ENCODE measurements at regions not wholly inside any gene's neighbourhood (a gene's known extent, or its start where the extent isn't known, plus 50 kb on each side); places are given as distances from the start of the nearest gene placed in this dataset.
"Not testable (repeated sequence)": the region's sequence is repeated elsewhere in the genome, so short reads cannot be mapped to it uniquely, and the experiment has no call there.

GRCh38 chr2:131633405-131633804, 105.7 kb downstream of the CCDC74A start:
- H3K9me3 Mint-ChIP-seq; H3K36me3 Mint-ChIP-seq; ATAC-seq; DNase-seq (ENCODE audit: low spot score in 2 of 2); H3K27ac Mint-ChIP-seq: not testable (repeated sequence)

GRCh38 chr2:131633827-131634695, 106.4 kb downstream of the CCDC74A start:
- DNase-seq (ENCODE audit: low spot score in 2 of 2); H3K27ac Mint-ChIP-seq; H3K36me3 Mint-ChIP-seq; ATAC-seq; H3K9me3 Mint-ChIP-seq: not testable (repeated sequence)

GRCh38 chr2:131635611-131636010, 107.9 kb downstream of the CCDC74A start:
- Mint-ChIP-seq H3K27ac (no peak overlapping the region), H3K36me3 (no peaks in the 10 kb centered on the region), H3K9me3 (no peaks in the 10 kb centered on the region)
- no peak for DNase-seq (ENCODE audit: low spot score in 2 of 2)
- no peak for ATAC-seq

- DNase-seq (ENCODE audit: low spot score in 2 of 2); ATAC-seq; H3K36me3 Mint-ChIP-seq; H3K27ac Mint-ChIP-seq; H3K9me3 Mint-ChIP-seq: not testable (repeated sequence)
Measured at GRCh38 chr2:131636704-131637308, 109.1 kb downstream of the CCDC74A start.

GRCh38 chr2:131639001-131639620, 111.4 kb downstream of the CCDC74A start:
- not testable (repeated sequence) for ATAC-seq; DNase-seq (ENCODE audit: low spot score in 2 of 2); H3K27ac Mint-ChIP-seq; H3K36me3 Mint-ChIP-seq; H3K9me3 Mint-ChIP-seq

- Mint-ChIP-seq H3K27ac (no peak overlapping the region), H3K36me3 (peaks cover 0 to 7% of the 10 kb centered on the region in 2 donors), H3K9me3 (no peaks in the 10 kb centered on the region)
- no peak for DNase-seq (ENCODE audit: low spot score in 2 of 2)
- ATAC-seq = no peak
Measured at GRCh38 chr2:131641414-131642206, 113.9 kb downstream of the CCDC74A start.

- not testable (repeated sequence) for H3K9me3 Mint-ChIP-seq; ATAC-seq; H3K36me3 Mint-ChIP-seq; H3K27ac Mint-ChIP-seq; DNase-seq (ENCODE audit: low spot score in 2 of 2)
Measured at GRCh38 chr2:131643180-131643579, 115.5 kb downstream of the CCDC74A start.

GRCh38 chr2:131645177-131645765, 117.6 kb downstream of the CCDC74A start:
- no peaks in the 10 kb centered on the region for H3K9me3 Mint-ChIP-seq
- H3K27ac Mint-ChIP-seq = no peak overlapping the region
- ATAC-seq (no peak), DNase-seq (ENCODE audit: low spot score in 2 of 2) (no peak)
- H3K36me3 Mint-ChIP-seq = peaks cover 0 to 7% of the 10 kb centered on the region in 2 donors

GRCh38 chr2:131646220-131646619, 118.5 kb downstream of the CCDC74A start:
- not testable (repeated sequence) for DNase-seq (ENCODE audit: low spot score in 2 of 2); H3K36me3 Mint-ChIP-seq; H3K27ac Mint-ChIP-seq; H3K9me3 Mint-ChIP-seq; ATAC-seq

- Mint-ChIP-seq H3K27ac (no peak overlapping the region), H3K36me3 (peaks cover 0 to 7% of the 10 kb centered on the region in 2 donors), H3K9me3 (no peaks in the 10 kb centered on the region)
- ATAC-seq (no peak), DNase-seq (ENCODE audit: low spot score in 2 of 2) (no peak)
Measured at GRCh38 chr2:131646669-131647297, 119.1 kb downstream of the CCDC74A start.

GRCh38 chr2:131648565-131648964, 120.9 kb downstream of the CCDC74A start:
- H3K36me3 Mint-ChIP-seq; H3K9me3 Mint-ChIP-seq; DNase-seq (ENCODE audit: low spot score in 2 of 2); ATAC-seq; H3K27ac Mint-ChIP-seq: not testable (repeated sequence)

GRCh38 chr2:131652246-131652645, 124.6 kb downstream of the CCDC74A start:
- H3K27ac Mint-ChIP-seq; DNase-seq (ENCODE audit: low spot score in 2 of 2); H3K36me3 Mint-ChIP-seq; ATAC-seq; H3K9me3 Mint-ChIP-seq: not testable (repeated sequence)

GRCh38 chr2:131654107-131654506, 126.4 kb downstream of the CCDC74A start:
- not testable (repeated sequence) for ATAC-seq; DNase-seq (ENCODE audit: low spot score in 2 of 2); H3K9me3 Mint-ChIP-seq; H3K27ac Mint-ChIP-seq; H3K36me3 Mint-ChIP-seq

GRCh38 chr2:131656816-131657633, 129.3 kb downstream of the CCDC74A start:
- Mint-ChIP-seq H3K9me3 (no peaks in the 10 kb centered on the region), H3K27ac (no peak overlapping the region), H3K36me3 (no peaks in the 10 kb centered on the region)
- ATAC-seq (no peak), DNase-seq (ENCODE audit: low spot score in 2 of 2) (no peak)

Measured in activated naive CD4-positive, alpha-beta T cell treated with anti-CD3 and anti-CD28 coated beads, Interleukin-2, amount 50 U/mL, for 72 hours (primary cell).